ENCODE measurements at regions not wholly inside any gene's neighbourhood (a gene's known extent, or its start where the extent isn't known, plus 50 kb on each side); places are given as distances from the start of the nearest gene placed in this dataset.
"Not testable (repeated sequence)": the region's sequence is repeated elsewhere in the genome, so short reads cannot be mapped to it uniquely, and the experiment has no call there.

DNA sequence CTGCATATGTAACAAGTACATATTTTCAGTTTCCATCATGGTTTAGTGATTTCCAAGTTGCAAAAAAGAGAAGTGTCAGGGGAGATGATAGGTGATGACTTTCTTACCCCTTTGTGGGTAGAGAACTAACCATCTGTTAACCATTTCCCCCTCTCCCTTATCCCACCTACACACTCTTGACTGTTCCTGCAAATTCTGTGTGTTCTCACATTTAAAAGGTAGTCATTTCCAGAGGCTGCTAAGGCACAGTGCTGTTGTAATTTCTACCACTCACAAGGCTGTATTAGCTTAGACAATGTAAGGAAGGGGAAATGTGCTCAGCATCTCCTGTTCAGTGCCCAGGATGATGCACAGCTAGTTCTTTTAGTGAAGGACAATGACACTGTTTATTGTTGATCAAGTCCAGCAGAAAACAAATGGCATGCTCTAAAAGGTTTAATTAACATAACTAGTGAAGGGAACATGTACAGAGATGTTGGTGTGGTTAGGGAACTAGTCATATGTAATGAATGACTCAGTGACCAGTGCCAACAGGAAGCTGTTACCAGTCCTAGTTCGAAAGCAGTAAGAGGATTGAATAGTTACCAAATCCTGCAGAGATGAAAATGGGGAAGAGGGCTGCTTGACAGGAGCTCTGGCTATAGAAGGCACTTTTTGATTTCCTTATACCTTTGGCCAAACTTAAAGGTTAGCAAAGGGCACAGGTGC, 165.1 kb downstream of the PLK2 start:
- DNase-seq: no peak

DNA sequence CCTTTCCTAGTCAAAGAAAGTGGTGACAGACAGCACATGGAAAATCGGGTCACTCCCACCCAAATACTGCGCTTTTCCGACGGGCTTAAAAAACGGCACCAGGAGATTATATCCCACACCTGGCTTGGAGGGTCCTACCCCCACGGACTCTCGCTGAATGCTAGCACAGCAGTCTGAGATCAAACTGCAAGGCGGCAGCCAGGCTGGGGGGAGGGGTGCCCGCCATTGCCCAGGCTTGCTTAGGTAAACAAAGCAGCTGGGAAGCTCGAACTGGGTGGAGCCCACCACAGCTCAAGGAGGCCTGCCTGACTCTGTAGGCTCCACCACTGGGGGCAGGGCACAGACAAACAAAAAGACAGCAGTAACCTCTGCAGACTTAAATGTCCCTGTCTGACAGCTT, 171.6 kb downstream of the PLK2 start:
- not testable (repeated sequence) for DNase-seq

DNA sequence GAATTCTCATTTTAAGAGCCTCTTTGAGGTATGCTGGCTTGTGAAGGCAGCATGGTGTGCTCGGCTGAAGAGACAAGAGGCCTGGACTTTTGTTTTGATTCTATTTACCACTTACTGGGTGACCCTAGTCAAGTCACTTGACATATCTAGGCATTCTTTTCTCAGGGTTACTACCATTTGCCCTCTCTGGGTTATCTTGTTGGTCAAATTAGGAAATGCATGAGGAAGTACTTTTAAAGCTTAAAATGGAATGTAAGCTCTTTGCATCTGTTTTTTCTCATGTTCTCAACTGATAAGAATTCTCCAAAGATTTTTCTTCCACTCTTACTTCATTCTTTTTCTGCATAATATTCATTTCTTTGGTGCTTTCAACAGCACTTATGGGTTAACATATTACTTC, 173.1 kb downstream of the PLK2 start:
- DNase-seq: no peak

DNA sequence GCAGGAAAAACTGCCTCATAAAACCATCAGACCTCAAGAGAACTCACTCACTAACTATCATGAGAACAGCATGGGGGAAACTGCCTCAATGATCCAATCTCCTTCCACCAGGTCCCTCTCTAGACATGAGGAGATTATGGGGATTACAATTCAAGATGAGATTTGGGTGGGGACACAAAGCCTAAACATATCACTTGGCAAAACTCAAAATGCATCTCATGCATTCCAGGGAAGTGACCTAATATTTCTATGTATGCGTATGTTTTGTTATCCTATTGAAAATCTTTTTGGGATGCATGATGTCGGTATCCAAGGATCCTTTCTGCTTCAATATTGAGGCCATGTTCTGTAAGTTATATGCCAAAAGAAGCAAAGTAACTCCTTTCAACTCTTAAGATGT, 174.0 kb downstream of the PLK2 start:
- DNase-seq: no peak

DNA sequence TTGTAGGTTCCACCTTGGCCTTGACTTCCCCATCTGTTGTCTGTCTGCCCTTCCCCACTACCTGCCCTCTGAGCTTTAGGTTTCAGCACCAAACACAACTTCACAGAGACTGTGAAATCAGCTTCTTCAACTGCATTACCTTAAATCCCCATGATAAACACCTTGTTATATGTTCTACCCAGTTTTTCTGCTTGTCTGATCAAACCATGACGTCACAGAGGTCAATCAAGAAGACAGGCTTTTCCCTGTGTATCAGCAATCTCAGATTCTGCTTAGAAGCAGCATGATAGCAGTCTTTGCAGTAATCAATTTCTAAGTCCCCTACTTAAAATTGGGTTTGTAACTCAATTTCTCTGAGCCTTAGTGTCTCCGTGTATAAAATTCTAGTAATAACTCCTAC, 175.0 kb downstream of the PLK2 start:
- no peak for DNase-seq

DNA sequence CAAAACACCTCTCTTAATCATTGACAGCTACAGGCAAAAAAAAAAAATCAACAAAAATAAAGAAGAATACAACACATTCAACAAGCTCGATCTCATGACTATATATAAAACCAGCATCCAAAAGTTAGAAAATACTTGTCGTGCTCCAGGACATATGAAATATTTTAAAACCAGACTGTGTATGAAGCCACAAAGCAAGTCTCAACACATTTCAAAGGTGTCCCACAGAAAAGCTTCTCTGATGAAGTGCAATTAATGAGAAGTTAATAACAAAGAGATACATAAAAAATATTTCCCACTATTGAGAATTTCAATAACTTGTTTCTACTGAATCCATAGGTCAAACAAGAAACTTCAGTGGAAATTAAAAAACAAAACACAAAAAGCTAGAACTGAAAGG, 178.7 kb downstream of the PLK2 start:
- DNase-seq: no peak

DNA sequence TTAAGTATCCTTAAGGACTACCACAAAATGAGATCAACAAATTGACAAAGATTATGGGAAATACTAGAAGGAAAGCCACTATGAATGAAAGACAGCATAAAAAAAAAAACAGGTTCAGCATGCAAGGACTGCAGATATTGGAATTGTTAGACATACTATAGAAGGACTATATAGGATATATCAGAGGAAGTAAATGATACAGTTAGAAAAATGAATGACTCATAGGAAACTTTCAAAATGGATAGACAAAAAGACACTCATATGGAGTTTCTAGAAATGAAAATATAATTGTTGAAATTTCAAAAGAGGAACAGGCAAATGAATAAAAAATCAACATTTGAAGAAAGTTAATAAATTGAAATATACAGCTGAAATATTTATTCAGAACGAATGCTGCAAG, 180.6 kb downstream of the PLK2 start:
- no peak for DNase-seq

DNA sequence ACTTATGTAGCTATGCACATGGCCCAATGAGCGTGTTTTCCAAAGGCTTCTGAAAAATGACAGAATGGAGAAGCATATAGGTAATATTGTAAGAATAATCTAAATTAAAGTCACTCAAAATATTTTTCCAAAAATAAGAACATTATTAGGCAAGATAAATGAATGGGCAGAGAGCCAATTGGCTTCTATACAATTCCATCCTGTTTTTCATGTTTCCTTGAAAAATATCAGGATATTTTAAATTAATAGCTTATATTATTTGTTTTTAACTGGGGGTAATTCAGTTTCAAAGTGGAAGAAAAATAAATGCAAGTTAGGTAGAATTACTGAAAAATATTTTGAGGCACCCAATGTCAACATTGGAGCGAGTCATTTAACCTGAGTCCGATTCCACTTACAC, 183.5 kb downstream of the PLK2 start:
- DNase-seq: no peak

DNA sequence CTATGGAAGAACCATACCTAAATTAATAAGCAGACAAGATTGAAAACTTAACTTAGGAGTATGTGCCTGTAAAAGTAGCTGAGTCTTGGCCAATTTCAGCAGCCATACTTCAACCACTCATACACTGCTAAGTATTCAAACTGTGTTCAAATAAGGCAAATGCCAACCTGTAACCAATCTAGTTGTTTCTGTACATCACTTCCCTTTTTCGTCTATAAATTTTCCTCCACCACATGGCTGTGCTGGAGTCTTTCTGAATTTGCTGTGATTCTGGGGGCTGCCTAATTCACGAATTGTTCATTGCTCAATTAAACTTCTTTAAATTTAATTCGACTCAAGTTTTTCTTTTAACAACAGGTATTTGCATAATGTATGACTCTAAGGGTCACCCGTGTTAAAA, 184.4 kb downstream of the PLK2 start:
- DNase-seq: no peak

DNA sequence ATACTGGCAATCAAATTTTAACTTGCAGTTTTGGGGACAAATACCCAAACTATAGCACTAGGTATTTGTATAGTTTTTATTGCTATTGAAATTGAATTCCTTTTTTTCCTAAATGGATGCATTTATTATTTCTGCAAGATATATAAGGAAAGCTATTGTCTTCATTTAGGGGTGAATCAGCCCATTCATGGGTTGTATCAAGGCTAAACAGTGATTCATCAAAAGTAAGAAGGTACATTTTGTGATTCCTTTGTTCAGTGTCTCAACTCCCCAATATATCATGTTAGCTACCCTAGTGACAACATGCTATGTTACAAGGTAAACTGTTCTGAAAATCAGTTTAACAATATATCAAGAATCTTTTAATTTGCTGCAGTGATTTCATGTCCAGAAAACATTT, 185.7 kb downstream of the PLK2 start:
- no peak for DNase-seq

DNA sequence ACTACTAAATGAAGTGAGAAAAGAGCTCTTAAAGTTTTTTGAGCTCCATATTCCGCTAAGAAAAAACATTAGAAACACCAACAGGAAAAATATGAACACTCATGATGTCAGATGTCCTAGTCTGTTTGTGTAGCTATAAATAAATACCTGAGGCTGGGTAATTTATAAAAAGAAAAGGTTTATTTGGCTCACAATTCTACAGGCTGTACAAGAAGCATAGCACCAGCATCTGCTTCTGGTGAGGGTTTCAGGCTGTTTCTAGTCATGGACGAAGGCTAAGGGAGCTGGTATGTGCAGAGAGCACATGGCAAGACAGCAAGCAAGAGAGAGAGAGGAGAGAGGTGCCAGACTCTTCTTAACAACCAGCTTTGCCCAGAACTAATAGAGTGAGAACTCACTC, 186.2 kb downstream of the PLK2 start:
- no peak for DNase-seq

DNA sequence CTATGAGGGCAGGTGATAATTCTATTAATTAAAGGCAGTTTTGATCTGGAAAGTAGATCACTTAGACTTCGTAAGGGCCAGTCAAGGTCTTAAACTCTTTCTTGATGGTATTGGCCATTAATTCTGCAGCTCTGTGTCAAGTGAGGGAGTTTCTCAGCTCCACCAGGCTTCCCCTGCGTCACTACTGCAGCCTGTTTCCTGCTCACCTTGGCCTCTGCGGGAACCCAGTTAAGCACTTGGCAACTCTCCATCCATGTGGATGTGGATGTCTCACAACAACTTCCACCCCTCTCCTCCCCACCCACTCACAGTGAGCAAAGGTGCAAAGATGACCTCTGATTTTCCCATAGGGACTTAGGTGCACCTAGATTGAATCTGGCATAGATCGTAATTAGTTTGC, 191.6 kb downstream of the PLK2 start:
- no peak for DNase-seq

DNA sequence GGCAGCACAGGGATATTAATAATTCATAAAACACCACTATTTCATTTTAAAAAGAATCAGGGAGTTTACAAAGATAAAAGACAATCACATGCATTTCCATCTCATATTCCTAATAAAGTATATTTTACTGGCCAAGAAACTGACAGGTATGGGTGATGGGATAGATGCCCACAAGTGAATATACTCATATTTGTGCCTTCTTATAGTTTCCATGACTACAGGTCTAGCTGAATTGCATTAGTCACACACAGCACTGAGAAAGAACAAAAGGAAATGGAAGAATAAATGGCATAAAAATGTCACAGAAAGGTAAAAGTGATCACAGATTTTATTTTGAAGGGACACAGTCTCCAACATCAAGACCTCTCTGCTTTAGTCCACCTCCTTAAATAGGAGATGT, 193.5 kb downstream of the PLK2 start:
- DNase-seq: no peak

DNA sequence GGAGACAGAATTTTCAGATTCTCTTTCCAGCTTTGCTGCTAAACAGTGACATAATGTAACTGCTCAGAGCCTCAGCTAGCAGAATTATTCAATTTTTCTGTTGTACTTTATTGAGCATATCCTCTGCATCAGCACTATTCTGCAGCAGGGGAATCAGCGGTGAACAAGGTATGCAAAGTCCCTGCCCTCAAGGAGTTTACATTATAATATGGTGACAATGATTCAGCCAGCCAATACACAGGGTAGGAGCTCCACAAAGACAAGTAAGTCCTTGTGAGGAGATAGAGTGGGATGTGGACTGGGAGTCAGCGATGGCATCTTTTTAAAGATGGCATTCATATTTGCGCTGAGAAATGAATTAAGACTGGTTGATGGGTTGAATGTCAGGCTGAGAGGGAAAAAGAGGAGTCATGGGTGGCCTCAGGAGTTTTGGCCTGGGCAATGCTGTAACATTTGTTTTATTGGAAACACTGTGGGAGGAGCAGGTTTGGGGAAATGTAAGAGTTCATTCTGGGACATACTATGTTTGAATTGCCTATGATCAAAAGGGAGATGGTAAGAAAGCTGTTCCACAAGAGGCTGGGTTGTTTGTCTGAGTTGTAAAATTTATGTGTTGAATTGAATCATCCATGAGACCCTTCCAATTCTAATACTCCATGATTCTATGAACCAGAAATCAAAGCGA, 194.5 kb downstream of the PLK2 start:
- DNase-seq: no peak

DNA sequence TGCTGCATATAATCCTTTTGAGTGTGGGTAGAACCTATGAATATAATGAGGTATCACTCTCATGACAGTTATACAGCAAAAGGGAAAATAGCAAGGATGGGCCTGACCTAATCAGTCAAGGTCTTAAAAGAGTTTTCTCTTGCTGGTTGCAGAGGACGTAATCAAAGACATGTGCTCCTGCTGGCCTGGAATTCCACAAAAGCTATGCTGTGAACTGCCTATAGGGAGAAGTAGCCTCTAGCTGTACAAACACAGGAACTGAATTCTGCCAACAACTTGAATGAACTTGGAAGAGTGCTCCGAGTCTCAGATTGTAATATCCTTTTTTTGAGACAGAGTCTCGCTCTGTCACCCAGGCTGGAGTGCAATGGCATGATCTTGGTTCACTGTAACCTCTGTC, 195.6 kb downstream of the PLK2 start:
- DNase-seq: no peak

DNA sequence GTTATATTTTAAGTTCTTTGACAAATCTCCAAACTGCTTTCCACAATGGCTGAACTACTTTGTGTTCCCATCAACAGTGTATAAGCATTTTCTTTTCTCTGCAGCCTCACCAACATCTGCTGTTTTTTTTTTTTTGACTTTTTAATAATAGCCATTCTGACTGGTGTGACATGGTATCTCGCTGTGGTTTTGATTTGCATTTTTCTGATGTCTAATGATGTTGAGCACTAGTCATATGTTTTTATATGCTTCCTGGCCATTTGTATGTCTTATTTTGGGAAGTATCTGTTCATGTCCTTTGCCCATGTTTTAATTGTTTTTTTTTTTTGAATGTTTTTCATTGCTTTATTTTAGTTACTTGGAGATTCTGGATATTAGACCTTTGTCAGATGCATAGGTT, 196.6 kb downstream of the PLK2 start:
- no peak for DNase-seq

DNA sequence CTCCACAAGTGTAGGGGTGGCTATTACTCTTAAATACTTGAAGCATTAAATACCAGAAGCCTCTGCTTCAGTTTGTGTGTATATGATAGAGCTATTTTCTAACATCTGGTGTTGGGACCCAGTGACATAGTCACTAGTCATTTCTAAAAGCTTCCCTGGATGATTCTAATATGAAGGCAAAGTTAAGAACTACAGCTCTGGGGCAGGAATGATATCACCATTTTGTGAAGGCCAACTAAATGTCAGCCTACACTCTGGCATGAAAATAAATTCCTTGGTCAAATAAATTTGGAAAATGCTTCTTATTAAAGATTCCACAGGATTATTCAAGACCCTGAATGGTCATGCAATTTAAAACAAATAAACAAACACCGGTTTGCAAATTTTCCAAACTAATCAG, 197.7 kb downstream of the PLK2 start:
- no peak for DNase-seq

DNA sequence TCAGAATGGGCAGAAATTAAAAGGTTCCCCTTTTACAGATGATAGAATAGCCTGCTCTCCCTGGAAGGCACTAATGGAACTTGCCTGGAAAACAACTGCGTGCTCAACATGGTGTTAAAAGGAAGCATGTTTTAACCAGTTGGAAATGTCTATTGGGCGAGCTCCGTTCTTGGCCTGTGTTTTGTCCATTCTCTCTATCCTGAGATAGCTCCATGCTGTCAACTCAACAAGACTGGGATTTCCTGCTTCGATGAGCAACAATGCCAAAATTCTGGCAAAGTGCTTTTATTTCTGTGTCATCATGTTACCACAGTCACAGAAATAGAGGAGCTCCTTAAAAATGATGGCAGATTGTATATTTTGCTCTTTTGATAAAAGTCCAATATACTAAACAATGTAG, 198.3 kb downstream of the PLK2 start:
- DNase-seq: no peak

DNA sequence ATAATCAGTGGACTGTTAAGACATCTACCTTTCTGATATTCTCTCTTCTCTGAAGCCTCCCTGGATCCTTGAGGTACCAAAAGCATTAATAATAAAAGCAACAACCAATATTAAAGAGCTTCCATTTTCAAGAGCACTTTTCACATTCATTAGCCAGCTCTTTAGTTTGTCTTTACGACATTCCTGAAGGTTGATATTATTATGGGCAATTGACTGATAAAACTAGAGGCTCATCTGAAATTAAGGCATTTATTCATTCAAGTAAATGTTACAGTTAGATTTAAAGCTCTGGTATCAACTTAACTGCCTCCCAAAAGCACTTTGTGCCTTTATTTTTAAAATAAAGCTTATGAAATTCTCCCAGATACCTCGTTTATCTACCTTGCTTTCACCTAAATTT, 199.6 kb downstream of the PLK2 start:
- no peak for DNase-seq

DNA sequence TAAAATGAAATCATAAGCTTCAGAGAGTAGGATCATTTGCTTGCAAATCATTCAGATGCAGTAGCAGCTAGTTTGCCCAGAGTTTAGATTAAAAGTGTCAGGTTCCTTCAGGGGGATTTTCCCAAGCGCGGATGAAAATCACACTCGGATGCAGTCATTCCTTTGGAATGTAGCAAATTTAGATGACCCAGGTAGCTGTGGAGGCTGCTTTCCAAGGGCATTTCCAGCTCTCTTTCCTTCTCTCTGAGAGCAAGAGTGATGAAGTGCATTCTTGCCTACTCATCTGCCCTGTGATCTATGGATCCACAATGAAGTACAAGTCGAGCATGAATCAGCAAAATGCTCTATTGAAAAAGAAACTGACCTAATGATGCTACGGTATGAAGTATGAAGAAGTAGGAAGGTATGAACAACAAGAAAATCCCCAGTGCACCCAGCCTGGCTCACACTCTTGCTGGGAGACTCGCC, 200.2 kb downstream of the PLK2 start:
- DNase-seq: no peak

DNA sequence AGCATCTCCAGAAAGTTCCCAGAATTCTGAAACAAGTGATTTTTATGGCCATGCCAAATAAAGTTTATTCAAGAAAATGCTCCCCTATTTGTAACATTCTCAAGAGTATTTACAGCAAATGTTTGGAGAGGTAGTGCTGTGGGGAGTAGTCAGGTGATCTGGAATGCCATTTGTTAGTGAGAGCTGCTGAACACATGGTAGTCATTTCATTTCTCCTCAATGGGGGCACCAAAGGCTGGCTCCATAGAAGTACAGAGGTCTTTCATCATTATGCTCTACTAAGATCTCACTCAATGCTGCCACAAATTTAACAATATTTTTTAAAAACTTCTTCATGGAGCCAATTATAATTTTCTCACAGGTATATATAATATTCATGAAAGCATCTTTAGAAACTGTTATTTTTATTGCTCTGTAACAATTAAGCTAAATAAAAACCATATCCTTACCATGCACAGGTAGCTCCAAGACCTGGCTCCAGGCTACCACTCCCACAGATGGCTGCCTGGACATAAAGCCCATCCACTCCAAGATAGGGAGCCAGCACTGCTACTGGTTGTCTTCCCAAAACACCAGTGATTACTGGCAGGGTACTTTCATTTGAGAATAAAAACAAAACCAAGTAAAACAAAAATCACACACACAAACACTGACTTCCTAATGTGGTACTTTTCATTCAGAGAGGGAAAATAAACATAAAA, 200.8 kb downstream of the PLK2 start:
- DNase-seq: no peak

DNA sequence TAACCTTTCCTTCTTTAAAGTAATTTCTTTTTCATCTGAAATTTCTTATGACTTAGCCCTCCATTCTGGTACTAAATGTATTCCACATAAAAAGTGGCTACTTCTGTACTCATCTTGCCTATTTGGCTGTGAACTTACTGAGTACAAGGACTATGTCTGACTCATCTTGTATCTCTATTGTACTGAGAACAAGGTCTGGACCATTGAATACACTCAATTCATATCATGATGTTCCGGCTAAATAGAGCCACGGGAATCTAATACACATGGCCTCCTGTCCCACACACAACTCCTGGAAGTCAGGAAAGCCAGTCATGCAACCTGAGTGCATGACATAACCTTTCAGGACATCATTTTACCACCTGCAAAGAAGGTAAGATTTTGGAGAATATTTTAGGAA, 203.9 kb downstream of the PLK2 start:
- no peak for DNase-seq

DNA sequence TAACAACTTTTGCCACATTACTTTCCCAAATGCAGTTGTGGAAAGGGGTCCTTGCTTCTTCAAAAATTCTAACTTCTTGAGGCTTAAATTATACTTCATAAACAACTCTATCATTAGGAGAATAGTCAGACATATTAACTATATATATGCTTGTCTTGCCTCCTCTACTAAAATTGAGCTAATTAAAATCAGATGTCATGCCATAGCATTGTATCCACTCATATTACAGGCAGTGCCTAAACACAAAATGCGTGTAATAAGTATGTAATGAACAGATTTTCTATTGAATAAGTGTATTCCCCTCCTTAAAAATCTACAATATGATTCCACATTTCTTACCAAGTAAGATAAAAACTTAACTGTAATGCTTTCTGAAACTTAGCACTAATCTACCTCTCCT, 204.5 kb downstream of the PLK2 start:
- no peak for DNase-seq

DNA sequence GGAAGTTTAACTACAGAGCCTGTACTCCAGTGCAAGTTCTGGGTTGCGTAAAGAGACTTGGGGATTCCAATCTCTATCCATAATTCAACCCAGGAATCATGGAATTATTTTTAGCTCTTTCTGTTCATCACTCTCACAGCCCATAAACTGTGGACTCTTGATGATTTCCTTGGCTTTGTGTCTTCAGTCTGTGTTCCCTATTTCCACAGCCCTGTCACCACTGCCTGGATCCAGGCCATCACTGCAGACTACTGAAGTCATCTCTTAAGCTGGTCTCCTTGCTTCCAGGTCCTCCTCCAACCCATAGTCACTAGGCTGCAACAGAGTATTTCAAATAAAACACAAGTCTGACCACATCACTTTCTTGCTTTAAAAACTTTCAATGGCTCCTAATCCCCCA, 211.7 kb downstream of the PLK2 start:
- no peak for DNase-seq
